SU-DHL-6 (cell line): ENCODE measurements at regions not wholly inside any gene's neighbourhood (a gene's known extent, or its start where the extent isn't known, plus 50 kb on each side); places are given as distances from the start of the nearest gene placed in this dataset.

Experiments used
- H2AFZ ChIP-seq: fragments of 200-600 bp; sonication (generic); 2 replicates; pipeline ENCODE4 v1.6.1; 2014; ENCODE audit warnings: low read depth, mild to moderate bottlenecking, moderate library complexity, mixed read lengths, antibody characterized with exemption, low read length; ENCODE audit not compliant: severe bottlenecking
- H3F3A ChIP-seq: fragments of 200-600 bp; shearing (Covaris generic); 2 replicates; pipeline ENCODE4 v1.6.0; 2016; ENCODE audit warnings: antibody characterized with exemption, mild to moderate bottlenecking; ENCODE audit not compliant: insufficient read depth
- H3K27ac ChIP-seq: fragments of 200-600 bp; sonication (generic); 2 replicates; pipeline ENCODE4 v1.5.1; 2016; ENCODE audit warnings: low read depth, mild to moderate bottlenecking, low read length, moderate library complexity, mixed read lengths
- H3K27me3 ChIP-seq: fragments of 200-600 bp; sonication (generic), shearing (Covaris generic); 2 replicates; pipeline ENCODE4 v1.6.0; 2014; ENCODE audit warnings: mild to moderate bottlenecking, low read length
- H3K36me3 ChIP-seq: fragments of 200-600 bp; sonication (generic); 2 replicates; pipeline ENCODE4 v1.6.1; 2014; ENCODE audit warnings: mild to moderate bottlenecking, low read length, mixed read lengths
- H3K4me2 ChIP-seq: fragments of 300-600, 200-600 bp; shearing (Covaris generic), sonication (generic); 2 replicates; pipeline ENCODE4 v1.6.0; 2014; ENCODE audit warnings: low read length, low read depth, mild to moderate bottlenecking; ENCODE audit not compliant: poor library complexity, severe bottlenecking
- H3K4me3 ChIP-seq: fragments of 200-600 bp; sonication (generic); 2 replicates; pipeline ENCODE4 v1.5.1; 2014; ENCODE audit warnings: antibody characterized with exemption, low read length, mild to moderate bottlenecking, mixed read lengths; ENCODE audit not compliant: insufficient read depth, poor library complexity, severe bottlenecking
- H3K79me2 ChIP-seq: fragments of 200-600 bp; sonication (generic); 2 replicates; pipeline ENCODE4 v1.6.1; 2014; ENCODE audit warnings: mild to moderate bottlenecking, low read length, moderate library complexity; ENCODE audit not compliant: insufficient read depth
- H3K9ac ChIP-seq: fragments of 200-600 bp; sonication (generic); 2 replicates; pipeline ENCODE4 v1.7.0; 2014; ENCODE audit warnings: mild to moderate bottlenecking, low read length
- H3K9me2 ChIP-seq: fragments of 200-600 bp; sonication (generic); replicated peaks from 2 replicates; pipeline ENCODE4 v1.6.1; 2014; ENCODE audit warnings: low read length; ENCODE audit not compliant: insufficient read depth
- H3K9me3 ChIP-seq: fragments of 200-600 bp; sonication (generic); 2 replicates; pipeline ENCODE4 v1.6.1; 2014; ENCODE audit warnings: low read length, mixed read lengths; ENCODE audit not compliant: insufficient read depth
- H4K20me1 ChIP-seq: fragments of 200-600 bp; sonication (generic); 2 replicates; pipeline ENCODE4 v1.6.1; 2014; ENCODE audit warnings: low read depth, mild to moderate bottlenecking, antibody characterized with exemption, low read length, moderate library complexity, mixed read lengths
- CTCF ChIP-seq: fragments of 200-600 bp; sonication (generic); IDR thresholded peaks from one replicate; pipeline ENCODE4 v1.5.1; 2017; ENCODE audit warnings: antibody characterized with exemption, mild to moderate bottlenecking, low read length, moderate library complexity; ENCODE audit not compliant: insufficient read depth, poor library complexity, severe bottlenecking
- EZH2phosphoT487 ChIP-seq: fragments of 200-600 bp; sonication (generic), shearing (Covaris generic); conservative IDR thresholded peaks from 2 replicates; pipeline ENCODE4 v1.6.1; 2018; ENCODE audit warnings: mild to moderate bottlenecking, antibody characterized with exemption, low read length, moderate library complexity, mixed read lengths

- no peak overlapping the region for H3K27ac ChIP-seq
- no peaks in the 10 kb centered on the region for H3K79me2 ChIP-seq
- H3F3A ChIP-seq = no peaks in the 10 kb centered on the region
- no peaks in the 10 kb centered on the region for H3K27me3 ChIP-seq
- no peaks in the 10 kb centered on the region for H4K20me1 ChIP-seq
- H2AFZ ChIP-seq = no peak overlapping the region
- H3K4me3 ChIP-seq = no peak overlapping the region
- no peak overlapping the region for H3K9ac ChIP-seq
- H3K9me2 ChIP-seq = no peaks in the 10 kb centered on the region
- H3K9me3 ChIP-seq = no peaks in the 10 kb centered on the region
- TF ChIP-seq CTCF (no peak), EZH2phosphoT487 (no peak)
- no peaks in the 10 kb centered on the region for H3K36me3 ChIP-seq
- no peak overlapping the region for H3K4me2 ChIP-seq
Observed at GRCh38 chr14:98802044-98802443, 470.0 kb downstream of the BCL11B start.

GRCh38 chr14:98803196-98803595, 468.8 kb downstream of the BCL11B start:
- no peak overlapping the region for H3K4me2 ChIP-seq
- TF ChIP-seq CTCF = no peak
- no peak overlapping the region for H3K4me3 ChIP-seq
- no peaks in the 10 kb centered on the region for H3K27me3 ChIP-seq
- H3K9me2 ChIP-seq = no peaks in the 10 kb centered on the region
- H3K36me3 ChIP-seq = no peaks in the 10 kb centered on the region
- no peak overlapping the region for H3K27ac ChIP-seq
- no peaks in the 10 kb centered on the region for H3K9me3 ChIP-seq
- H3F3A ChIP-seq = no peaks in the 10 kb centered on the region
- H4K20me1 ChIP-seq = no peaks in the 10 kb centered on the region
- no peak overlapping the region for H3K9ac ChIP-seq
- no peaks in the 10 kb centered on the region for H3K79me2 ChIP-seq
- no peak overlapping the region for H2AFZ ChIP-seq

DNA sequence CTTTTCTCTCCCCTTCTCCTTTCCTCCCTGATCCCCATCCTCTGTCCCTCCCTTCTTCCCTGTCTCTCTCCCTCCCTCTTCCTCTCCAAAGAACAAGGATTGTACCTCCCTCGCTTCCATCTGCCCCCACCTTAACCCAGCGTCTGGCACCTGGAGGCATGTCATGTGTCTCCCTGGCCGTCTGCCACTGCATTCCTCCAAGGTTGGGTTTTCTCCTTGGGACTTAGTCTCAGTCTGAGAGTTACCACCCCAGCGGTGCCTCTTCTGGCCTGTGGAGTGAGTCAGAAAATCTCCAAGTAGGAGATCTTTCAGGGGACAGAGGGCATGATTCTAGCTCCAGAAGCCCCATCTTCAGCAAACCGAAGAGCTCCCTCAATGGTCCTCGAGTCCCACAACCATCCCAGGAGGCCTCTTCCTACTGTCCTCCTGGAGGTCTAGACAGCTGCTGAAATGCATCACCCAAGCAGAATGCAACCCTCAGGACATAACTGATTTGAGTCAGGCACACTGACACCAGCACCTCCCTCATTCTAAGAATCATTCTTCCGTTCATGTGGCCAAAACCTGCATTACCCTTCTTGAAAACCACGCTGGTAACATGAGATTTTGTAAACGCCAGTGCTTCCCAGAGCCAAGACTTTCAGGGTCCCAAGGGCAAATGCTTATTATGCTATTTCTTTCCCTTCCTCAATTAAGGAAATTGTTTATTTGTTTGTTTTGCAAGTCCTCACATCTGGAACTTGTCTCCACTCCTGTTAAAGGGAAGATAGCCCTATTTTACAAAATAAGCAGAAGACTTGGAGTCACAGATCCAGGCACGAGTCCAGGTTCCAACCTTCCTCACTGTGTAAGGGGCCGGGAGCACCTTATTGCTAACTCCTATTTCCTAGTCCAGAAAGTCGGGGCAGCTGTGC, 463.2 kb downstream of the BCL11B start:
- H3K27me3 ChIP-seq = no peaks in the 10 kb centered on the region
- no peak overlapping the region for H3K27ac ChIP-seq
- H3F3A ChIP-seq = no peaks in the 10 kb centered on the region
- no peaks in the 10 kb centered on the region for H3K9me2 ChIP-seq
- no peak overlapping the region for H2AFZ ChIP-seq
- H3K4me3 ChIP-seq = no peak overlapping the region
- H3K79me2 ChIP-seq = no peaks in the 10 kb centered on the region
- H3K9me3 ChIP-seq = no peaks in the 10 kb centered on the region
- no peak overlapping the region for H3K4me2 ChIP-seq
- no peaks in the 10 kb centered on the region for H4K20me1 ChIP-seq
- no peak for TF ChIP-seq CTCF
- TF ChIP-seq EZH2phosphoT487 = no peak
- no peaks in the 10 kb centered on the region for H3K36me3 ChIP-seq
- no peak overlapping the region for H3K9ac ChIP-seq
